ENCODE measurements at regions not wholly inside any gene's neighbourhood (a gene's known extent, or its start where the extent isn't known, plus 50 kb on each side); places are given as distances from the start of the nearest gene placed in this dataset.

GRCh38 chr11:48880021-48880441 is 103.7 kb downstream of the TRIM51G start:
- TF ChIP-seq CTCF (IDR thresholded peaks at IDR 0.05) (no peak), POLR2A (IDR thresholded peaks at IDR 0.05) (no peak)
